ENCODE measurements at regions not wholly inside any gene's neighbourhood (a gene's known extent, or its start where the extent isn't known, plus 50 kb on each side); places are given as distances from the start of the nearest gene placed in this dataset.

DNA sequence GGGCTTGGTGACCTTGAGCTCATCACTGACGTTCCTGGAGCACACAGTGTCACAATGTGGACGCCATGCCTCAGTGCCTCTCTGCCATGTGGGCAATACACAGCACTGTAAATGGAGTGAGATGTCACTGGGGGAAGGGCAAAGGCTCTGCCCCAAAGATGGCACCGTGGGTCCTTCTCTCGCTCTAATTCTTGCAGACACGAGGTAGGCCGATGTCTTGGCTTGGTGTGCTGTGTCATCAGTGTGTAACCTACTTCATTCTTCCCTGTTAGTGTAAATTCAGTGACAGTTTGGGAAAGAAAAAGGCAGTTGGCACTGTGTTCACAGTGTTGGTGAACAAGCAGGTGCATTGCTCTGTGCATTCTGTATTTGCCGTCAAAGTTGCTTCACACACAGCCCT is 309.3 kb upstream of the MYT1L start:
- TF ChIP-seq, protein P1, sequence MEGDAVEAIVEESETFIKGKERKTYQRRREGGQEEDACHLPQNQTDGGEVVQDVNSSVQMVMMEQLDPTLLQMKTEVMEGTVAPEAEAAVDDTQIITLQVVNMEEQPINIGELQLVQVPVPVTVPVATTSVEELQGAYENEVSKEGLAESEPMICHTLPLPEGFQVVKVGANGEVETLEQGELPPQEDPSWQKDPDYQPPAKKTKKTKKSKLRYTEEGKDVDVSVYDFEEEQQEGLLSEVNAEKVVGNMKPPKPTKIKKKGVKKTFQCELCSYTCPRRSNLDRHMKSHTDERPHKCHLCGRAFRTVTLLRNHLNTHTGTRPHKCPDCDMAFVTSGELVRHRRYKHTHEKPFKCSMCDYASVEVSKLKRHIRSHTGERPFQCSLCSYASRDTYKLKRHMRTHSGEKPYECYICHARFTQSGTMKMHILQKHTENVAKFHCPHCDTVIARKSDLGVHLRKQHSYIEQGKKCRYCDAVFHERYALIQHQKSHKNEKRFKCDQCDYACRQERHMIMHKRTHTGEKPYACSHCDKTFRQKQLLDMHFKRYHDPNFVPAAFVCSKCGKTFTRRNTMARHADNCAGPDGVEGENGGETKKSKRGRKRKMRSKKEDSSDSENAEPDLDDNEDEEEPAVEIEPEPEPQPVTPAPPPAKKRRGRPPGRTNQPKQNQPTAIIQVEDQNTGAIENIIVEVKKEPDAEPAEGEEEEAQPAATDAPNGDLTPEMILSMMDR (IDR thresholded peaks at IDR 0.05; ENCODE audit: low read depth, low read length, missing input control) = no peak
- TF ChIP-seq RXRA (IDR thresholded peaks at IDR 0.05) (no peak), RAD21 (IDR thresholded peaks at IDR 0.05) (no peak), NR2F2 (IDR thresholded peaks at IDR 0.05) (no peak)
- TF ChIP-seq, protein P2, sequence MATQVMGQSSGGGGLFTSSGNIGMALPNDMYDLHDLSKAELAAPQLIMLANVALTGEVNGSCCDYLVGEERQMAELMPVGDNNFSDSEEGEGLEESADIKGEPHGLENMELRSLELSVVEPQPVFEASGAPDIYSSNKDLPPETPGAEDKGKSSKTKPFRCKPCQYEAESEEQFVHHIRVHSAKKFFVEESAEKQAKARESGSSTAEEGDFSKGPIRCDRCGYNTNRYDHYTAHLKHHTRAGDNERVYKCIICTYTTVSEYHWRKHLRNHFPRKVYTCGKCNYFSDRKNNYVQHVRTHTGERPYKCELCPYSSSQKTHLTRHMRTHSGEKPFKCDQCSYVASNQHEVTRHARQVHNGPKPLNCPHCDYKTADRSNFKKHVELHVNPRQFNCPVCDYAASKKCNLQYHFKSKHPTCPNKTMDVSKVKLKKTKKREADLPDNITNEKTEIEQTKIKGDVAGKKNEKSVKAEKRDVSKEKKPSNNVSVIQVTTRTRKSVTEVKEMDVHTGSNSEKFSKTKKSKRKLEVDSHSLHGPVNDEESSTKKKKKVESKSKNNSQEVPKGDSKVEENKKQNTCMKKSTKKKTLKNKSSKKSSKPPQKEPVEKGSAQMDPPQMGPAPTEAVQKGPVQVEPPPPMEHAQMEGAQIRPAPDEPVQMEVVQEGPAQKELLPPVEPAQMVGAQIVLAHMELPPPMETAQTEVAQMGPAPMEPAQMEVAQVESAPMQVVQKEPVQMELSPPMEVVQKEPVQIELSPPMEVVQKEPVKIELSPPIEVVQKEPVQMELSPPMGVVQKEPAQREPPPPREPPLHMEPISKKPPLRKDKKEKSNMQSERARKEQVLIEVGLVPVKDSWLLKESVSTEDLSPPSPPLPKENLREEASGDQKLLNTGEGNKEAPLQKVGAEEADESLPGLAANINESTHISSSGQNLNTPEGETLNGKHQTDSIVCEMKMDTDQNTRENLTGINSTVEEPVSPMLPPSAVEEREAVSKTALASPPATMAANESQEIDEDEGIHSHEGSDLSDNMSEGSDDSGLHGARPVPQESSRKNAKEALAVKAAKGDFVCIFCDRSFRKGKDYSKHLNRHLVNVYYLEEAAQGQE (IDR thresholded peaks at IDR 0.05) = no peak

Data from liver (tissue), 3 donors.